D721Med (cell line): ENCODE measurements at regions not wholly inside any gene's neighbourhood (a gene's known extent, or its start where the extent isn't known, plus 50 kb on each side); places are given as distances from the start of the nearest gene placed in this dataset.

ENCODE experiments used
- DNase-seq: peaks from one replicate; pipeline ENCODE4 v3.0.0; 2011; ENCODE audit warnings: low spot score; ENCODE audit not compliant: insufficient read length
- FAIRE-seq: peaks from 2 replicates; lab custom pipeline; 2011; peaks lifted over from hg19 to GRCh38; lab: Jason Lieb, UNC
- TF ChIP-seq, protein P1 (sequence below): IDR thresholded peaks from 2 replicates; pipeline ENCODE4 v1.5.1; 2012; ENCODE audit warnings: mild to moderate bottlenecking, control low read depth; ENCODE audit not compliant: insufficient read depth; ENCODE audit errors: missing control alignments

GRCh38 chr5:104951829-104952228 is 1389.2 kb upstream of the NUDT12 start:
- TF ChIP-seq, protein P1, sequence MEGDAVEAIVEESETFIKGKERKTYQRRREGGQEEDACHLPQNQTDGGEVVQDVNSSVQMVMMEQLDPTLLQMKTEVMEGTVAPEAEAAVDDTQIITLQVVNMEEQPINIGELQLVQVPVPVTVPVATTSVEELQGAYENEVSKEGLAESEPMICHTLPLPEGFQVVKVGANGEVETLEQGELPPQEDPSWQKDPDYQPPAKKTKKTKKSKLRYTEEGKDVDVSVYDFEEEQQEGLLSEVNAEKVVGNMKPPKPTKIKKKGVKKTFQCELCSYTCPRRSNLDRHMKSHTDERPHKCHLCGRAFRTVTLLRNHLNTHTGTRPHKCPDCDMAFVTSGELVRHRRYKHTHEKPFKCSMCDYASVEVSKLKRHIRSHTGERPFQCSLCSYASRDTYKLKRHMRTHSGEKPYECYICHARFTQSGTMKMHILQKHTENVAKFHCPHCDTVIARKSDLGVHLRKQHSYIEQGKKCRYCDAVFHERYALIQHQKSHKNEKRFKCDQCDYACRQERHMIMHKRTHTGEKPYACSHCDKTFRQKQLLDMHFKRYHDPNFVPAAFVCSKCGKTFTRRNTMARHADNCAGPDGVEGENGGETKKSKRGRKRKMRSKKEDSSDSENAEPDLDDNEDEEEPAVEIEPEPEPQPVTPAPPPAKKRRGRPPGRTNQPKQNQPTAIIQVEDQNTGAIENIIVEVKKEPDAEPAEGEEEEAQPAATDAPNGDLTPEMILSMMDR, result no peak
- FAIRE-seq (no peak), DNase-seq (no peak)

GRCh38 chr5:104947076-104947475 is 1384.5 kb upstream of the NUDT12 start:
- no peak for DNase-seq
- FAIRE-seq, result no peak
- TF ChIP-seq, protein P1, result no peak

- DNase-seq (no peak), FAIRE-seq (no peak)
- TF ChIP-seq, protein P1, result no peak
Observed at GRCh38 chr5:104942735-104943134, 1380.1 kb upstream of the NUDT12 start.

DNA sequence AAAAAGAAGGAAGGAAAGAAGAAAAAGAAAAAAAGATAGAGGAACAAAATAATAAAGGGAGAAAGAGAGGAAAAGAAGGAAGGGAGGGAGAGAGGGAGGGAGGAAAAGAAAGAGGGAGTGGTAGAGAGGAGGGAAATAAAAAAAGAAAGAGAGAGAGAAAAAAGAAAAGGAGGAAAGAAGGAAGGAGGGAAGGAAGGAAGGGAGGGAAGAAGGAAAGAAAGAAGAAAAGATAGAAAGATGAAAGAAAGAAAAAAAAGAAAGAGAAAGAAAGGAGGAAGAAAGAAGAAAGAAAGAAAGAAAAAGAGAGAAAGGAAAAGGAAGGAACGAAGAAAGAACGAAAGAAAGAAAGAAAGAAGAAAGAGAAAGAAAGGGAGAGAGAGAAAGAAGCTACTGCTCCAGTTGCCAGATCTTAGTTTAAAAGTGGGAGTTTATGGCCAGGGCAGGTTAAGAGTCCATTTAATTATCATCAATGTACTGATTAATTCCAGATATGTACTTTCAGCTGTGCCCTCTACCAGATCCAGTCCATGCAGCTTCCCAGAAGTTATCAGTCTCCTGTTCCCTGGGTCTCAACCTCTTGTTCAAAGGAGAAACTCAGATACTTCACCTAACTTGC is 1378.5 kb upstream of the NUDT12 start:
- FAIRE-seq, result no peak
- TF ChIP-seq, protein P1, result no peak
- DNase-seq, result no peak

GRCh38 chr5:104937598-104937997 is 1375.0 kb upstream of the NUDT12 start:
- DNase-seq (no peak), FAIRE-seq (peak; percentile 25)
- TF ChIP-seq, protein P1, result no peak

DNA sequence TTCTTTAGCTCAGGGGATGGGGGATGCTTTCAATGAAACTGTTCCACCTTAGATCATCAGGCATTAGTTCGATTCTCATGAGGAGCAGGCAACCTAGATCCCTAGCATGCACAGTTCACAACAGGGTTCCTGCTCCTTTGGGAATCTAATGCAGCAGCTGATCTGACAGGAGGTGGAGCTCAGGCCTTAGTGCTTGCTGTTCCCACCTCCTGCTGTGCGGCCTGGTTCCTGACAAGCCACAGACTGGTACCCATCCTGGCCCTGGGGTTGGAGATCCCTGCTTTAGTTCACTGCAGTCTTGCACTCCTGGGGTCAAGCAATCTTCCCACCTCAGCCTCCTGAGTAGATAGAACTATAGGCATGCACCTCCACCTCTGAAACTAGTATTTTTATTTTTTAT is 1369.8 kb upstream of the NUDT12 start:
- DNase-seq, result no peak
- FAIRE-seq, result no peak
- TF ChIP-seq, protein P1, result no peak

DNA sequence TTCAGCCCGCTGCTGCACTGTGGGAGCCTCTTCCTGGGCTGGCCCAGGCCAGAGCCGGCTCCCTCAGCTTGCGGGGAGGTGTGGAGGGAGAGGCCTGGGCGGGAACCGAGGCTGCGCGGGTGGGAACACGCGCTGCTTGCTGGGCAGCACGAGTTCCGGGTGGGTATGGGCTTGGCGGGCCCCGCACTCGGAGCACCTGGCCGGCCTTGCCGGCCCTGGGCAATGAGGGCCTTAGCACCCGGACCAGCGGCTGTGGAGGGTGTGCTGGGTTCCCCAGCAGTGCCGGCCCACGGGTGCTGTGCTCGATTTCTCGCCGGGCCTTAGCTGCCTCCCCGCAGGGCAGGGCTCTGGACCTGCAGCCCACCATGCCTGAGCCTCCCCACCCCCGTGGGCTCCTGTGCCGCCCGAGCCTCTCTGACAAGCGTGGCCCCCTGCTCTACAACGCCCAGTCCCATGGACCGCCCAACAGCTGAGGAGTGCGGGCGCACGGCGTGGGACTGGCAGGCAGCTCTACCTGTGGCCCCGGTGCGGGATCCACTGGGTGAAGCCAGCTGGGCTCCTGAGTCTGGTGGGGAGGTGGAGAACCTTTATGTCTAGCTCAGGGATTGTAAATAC is 1366.4 kb upstream of the NUDT12 start:
- TF ChIP-seq, protein P1, result no peak
- no peak for FAIRE-seq
- no peak for DNase-seq
